Anterior cingulate cortex (tissue), 58 donors: ENCODE measurements at regions not wholly inside any gene's neighbourhood (a gene's known extent, or its start where the extent isn't known, plus 50 kb on each side); places are given as distances from the start of the nearest gene placed in this dataset.
A peak's percentile ranks its signal among the peaks of the same experiment; 100 is the strongest.
"Not testable (repeated sequence)": the region's sequence is repeated elsewhere in the genome, so short reads cannot be mapped to it uniquely, and the experiment has no call there.

Experiments
- DNase-seq, 58 donors: peaks; one replicate each; lab custom pipeline; 2025; lab: John Stamatoyannopoulos, UW

GRCh38 chr18:42365591-42365990 lies 410.6 kb downstream of the PIK3C3 start:
- no peak for DNase-seq

DNA sequence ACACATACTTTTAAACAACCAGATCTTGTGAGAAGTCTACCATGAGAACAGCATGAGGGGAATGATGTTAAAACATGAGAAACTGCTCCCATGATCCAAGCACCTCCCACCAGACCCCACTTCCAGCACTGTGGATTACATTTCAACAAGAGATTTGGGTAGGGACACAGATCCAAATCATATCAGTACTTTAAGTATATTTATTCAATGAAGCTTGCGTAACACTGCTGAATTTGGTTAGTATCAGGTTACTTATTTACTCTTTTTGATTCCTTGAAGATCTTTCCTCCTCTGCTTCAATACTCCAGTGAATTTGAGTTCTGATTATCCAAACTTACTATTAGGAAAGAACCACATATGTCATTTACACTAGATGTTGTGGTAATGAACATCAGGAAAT lies 418.6 kb downstream of the PIK3C3 start:
- DNase-seq, result no peak

DNA sequence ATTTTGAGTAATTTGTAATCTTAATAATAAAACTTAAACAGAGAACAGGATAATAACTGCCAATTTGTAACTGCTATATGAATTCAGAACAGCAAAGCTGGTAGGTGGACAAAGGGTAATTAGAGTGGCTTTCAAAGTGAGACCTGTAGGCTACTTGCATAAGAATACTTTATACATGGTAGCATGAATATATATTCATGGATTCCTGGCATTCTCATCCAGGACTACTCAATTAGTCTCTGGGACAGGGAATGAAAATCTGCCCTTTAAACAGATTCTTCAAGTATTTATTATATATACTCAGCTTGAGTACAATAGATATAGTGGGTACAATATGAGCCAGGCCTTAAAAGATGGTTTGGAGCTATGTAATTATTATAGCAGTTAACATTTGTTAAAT lies 419.9 kb downstream of the PIK3C3 start:
- no peak for DNase-seq

GRCh38 chr18:42378854-42379253 lies 423.8 kb downstream of the PIK3C3 start:
- not testable (repeated sequence) for DNase-seq

DNA sequence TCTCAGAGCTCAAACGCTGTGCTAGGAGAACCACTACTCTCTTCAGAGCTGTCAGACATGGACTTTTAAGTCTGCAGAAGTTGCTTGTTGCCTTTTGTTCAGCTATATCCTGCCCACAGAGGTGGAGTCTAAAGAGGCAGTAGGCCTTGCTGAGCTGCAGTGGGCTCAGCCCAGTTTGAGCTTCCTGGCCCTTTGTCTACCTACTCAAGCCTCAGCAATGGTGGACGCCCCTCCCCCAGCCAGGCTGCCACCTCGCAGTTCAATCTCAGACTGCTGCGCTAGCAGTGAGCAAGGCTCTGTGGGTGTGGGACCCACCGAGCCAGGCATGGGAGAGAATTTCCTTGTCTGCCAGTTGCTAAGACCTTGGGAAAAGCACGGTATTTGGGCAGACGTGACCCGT lies 426.2 kb downstream of the PIK3C3 start:
- not testable (repeated sequence) for DNase-seq

GRCh38 chr18:42392416-42392815 lies 437.4 kb downstream of the PIK3C3 start:
- DNase-seq, result no peak

GRCh38 chr18:42392926-42393325 lies 437.9 kb downstream of the PIK3C3 start:
- DNase-seq, result no peak

- DNase-seq, result no peak
Measured at GRCh38 chr18:42394238-42394637, 439.2 kb downstream of the PIK3C3 start.

DNA sequence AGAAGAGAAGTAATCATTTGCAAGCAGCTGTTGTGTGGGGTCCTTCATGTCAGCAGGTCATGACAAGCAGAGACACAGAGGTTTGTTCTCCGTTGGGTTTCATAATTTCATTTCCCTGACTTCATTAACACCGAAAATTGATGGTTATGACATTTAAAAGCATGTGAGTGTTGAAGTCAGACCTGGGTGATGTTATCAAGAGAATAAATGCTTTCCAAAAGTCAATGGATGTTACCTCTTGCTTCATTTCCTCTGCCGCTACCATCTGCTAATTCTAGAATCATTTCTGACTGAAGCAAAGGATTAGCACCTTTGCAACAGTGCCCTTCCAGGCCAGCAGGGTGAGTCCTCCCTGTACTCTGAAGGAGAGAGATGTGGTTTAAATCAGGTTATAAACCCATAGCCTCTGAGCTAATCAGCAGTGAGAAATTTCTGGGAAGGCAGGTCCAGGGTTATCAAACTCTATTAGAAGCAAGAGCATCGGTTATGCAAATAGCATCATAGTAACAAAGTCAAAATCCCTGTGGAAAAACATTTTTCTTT lies 446.2 kb downstream of the PIK3C3 start:
- no peak for DNase-seq

GRCh38 chr18:42404151-42404550 lies 449.1 kb downstream of the PIK3C3 start:
- no peak for DNase-seq

GRCh38 chr18:42409005-42409404 lies 454.0 kb downstream of the PIK3C3 start:
- no peak for DNase-seq

DNA sequence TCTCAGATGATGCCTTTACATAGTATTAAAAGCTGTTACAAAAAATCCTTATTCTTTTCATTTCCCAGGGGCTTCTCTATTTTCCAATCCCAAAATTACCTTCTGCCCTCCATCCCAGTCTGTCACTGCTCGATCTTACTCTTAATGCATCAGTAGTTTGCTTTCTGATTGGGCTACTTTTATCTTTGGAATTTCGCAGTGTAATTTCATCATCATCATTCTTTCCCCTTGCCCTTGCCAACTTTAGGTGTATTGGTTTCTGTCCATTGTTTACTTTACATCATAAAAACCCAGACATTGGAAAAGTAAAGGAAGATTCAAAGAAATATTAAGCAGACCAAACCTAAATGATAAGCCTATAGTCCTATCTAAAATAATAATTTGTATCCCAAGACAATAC lies 457.2 kb downstream of the PIK3C3 start:
- DNase-seq, result no peak

DNA sequence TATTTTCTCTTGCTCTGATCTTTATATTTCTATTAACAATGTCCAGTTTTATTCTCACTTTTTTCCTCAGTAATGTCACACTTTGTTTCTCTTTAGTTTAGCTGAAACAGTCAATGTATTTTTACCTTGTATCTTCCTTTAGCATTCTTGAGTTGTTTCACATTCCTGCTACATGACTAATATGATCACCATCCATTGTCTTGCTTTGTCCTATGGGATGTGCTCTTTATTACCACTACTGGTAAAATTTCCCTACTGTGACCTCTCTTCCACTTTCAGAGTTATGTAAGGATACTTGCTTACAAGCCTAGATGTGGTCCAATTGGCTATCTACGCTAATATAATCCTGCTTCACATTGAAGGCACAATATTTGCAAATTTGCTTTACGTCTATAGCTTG lies 457.9 kb downstream of the PIK3C3 start:
- DNase-seq, result no peak

GRCh38 chr18:42413870-42414269 lies 458.8 kb downstream of the PIK3C3 start:
- DNase-seq, result no peak

DNA sequence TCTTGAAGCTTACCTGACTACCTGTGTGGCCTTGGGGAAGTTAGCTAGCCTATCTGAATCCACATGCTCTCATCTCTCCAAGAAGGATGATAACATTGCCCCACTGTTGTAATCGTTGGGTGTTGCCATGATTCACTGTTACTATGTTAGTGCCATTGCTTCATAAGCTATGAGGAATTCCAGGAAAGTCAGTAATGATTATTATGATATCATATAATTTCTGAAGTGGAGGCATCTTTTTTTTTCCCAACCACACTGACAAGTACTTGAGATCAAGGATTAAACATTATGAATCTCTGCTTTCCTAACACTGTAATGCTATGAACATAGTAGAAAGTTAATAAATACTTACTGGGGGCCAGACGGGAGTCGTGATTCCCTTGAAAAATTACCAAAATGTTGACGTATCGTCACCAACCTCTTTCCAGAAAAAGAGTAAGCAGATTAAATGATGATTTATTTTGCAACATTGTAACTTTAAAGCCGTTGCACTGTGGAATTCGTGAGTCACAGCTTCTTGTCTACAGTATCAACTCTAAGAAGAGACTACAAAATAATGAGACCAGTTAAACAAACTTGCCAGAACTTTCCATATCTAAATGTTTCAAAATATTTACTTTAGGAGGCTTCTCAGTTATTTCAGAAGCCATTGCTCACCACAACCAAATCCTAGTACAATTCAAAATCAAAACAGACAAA lies 459.9 kb downstream of the PIK3C3 start:
- no peak for DNase-seq

DNA sequence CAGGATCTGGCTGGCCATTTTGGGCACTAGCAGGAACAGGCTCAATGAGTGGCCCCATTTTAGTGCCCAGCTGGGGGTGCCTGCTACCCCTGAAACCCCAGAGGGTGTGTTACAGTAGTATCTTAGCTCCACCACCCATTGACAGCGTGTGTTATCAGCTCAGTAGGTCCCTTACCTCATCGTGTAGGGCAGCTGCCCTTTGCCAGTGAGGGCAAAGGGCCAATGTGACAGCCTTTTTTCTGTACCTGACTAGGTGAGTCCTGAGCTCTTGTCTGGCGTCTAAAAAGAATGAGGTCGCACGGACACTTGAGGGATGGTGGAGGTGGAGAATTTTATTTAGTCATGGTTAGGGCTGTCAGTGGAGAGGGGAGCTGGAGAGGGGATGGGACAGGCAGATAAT lies 462.2 kb downstream of the PIK3C3 start:
- DNase-seq, result no peak

DNA sequence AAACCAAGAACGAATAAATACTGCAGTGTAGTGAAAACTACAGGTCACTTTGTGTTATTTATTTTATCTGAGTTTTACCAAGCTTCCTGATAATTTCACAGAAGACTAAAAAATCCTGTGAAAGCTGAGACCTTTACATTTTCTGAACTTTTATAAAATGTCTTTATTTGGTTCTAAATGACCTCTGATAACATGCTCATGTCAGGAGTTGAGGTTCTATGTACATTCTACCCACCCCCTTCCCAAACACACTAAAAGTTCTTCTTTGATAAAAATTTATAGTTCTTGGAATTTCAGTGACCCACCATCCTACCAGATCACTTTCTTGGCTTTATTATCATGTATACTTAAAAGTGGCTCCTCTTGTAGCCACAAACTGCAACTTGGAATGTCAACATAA lies 463.1 kb downstream of the PIK3C3 start:
- DNase-seq, result no peak

GRCh38 chr18:42425025-42425424 lies 470.0 kb downstream of the PIK3C3 start:
- no peak for DNase-seq

- peak in 8 of 58 donors; percentile 0 to 28 (median 8) for DNase-seq
Measured at GRCh38 chr18:42426496-42427015, 471.5 kb downstream of the PIK3C3 start.

DNA sequence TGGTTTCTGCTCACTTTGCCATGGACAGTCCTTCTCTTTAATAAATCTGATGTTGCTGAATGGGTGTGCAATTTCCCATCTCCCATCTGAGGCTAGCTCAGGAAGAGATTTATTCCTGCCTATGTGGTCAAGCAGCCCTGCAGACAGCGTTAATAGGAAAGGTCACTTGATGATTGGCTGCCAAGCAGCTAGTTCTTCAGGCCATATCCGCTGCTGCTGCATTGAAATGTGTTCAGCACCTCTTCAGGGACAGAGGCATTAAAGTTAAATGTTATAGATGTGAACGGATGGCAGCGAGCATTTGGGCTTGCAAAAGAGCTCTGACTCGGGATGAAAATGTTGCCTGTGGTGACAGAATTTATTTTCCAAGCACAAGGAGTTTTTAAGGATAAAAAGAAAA lies 474.2 kb downstream of the PIK3C3 start:
- no peak for DNase-seq

- no peak for DNase-seq
Measured at GRCh38 chr18:42436222-42436765, 481.3 kb downstream of the PIK3C3 start.

GRCh38 chr18:42437001-42437400 lies 482.0 kb downstream of the PIK3C3 start:
- no peak for DNase-seq
